Suprapubic skin (tissue), 4 donors: ENCODE measurements at regions not wholly inside any gene's neighbourhood (a gene's known extent, or its start where the extent isn't known, plus 50 kb on each side); places are given as distances from the start of the nearest gene placed in this dataset.

Experiments
- DNase-seq, 2 donors: peaks; one replicate each; pipeline ENCODE4 v3.0.0-alpha.2; 2019; ENCODE audit warnings: low spot score in 2 of 2
- H3K27ac ChIP-seq: fragments of 200-600 bp; sonication (generic); one replicate; pipeline ENCODE4 v1.5.1; 2019
- H3K27me3 ChIP-seq: fragments of 200-600 bp; sonication (generic); one replicate; pipeline ENCODE4 v1.5.1; 2019
- H3K36me3 ChIP-seq: fragments of 200-600 bp; sonication (generic); one replicate; pipeline ENCODE4 v1.5.1; 2019
- H3K4me1 ChIP-seq: fragments of 200-600 bp; sonication (generic); one replicate; pipeline ENCODE4 v1.5.1; 2019
- H3K4me3 ChIP-seq: fragments of 200-600 bp; sonication (generic); one replicate; pipeline ENCODE4 v1.5.1; 2019; ENCODE audit warnings: mild to moderate bottlenecking
- H3K9me3 ChIP-seq: fragments of 200-600 bp; sonication (generic); one replicate; pipeline ENCODE4 v1.5.1; 2019
- EP300 ChIP-seq: sonication (generic); formaldehyde crosslinking; IDR thresholded peaks from one replicate; pipeline ENCODE4 v1.6.1; 2017; ENCODE audit warnings: antibody characterized with exemption
- POLR2A ChIP-seq, 2 donors: fragments of 450-650 bp; IDR thresholded peaks; one replicate each; pipeline ENCODE4 v1.6.1; 2017; ENCODE audit warnings: antibody characterized with exemption in 2 of 2, mild to moderate bottlenecking in 2 of 2, moderate library complexity in 2 of 2
- POLR2AphosphoS5 ChIP-seq, 3 donors: sonication (generic); formaldehyde crosslinking; IDR thresholded peaks; one replicate each; pipeline ENCODE4 v1.6.1; 2017; ENCODE audit warnings: antibody characterized with exemption in 3 of 3
- WGBS: methylation state at CpG from one replicate; pipeline ENCODE4 v1.1.5; 2018; 5-methylcytosine and 5-hydroxymethylcytosine counted together
- TF ChIP-seq, protein P1 (sequence below), 2 donors: fragments of 200-600 bp in 1 of 2; fragments of 450-650 bp in 1 of 2; sonication (generic) in 1 of 2; IDR thresholded peaks; one replicate each; pipeline ENCODE4 v1.5.1; 2016 to 2019; ENCODE audit warnings: antibody characterized with exemption in 2 of 2, mild to moderate bottlenecking in 1 of 2, moderate library complexity in 1 of 2

DNA sequence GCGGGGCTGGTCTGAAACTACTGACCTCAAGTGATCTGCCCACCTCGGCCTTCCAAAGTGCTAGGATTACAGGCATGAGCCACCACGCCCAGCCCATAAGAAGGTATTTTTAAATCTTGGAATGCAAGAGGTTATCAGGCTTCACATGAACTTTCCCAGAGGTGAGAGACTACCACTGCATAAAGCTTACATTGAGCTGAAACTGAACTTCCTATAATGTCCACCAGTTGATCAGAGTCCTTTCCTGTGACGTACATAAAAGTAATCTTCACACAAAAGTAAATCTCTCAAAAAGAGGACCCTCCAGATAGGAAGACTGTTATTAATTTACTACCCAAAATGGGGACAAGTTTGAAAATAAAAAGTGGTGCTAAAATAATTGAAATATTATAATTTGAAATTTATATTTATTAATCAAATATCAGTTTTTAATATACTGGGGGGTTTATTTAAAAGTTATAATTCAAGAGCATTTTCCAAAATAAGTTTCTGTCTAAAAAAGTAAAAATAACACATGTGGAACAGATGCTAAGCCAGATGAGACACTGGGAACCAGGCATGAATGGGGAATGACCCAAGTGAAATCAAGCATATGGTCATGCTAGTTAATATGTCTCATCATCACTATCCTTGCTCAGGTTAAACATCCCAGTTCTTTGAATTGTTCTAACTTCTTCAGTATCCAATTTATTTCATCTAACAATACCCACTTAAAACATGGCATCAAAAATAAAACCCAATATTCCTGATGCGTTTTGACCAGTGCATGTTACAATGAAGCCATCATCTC, 269.9 kb upstream of the UBE2E2 start:
- TF ChIP-seq POLR2A (IDR thresholded peaks at IDR 0.05) (no peak), POLR2AphosphoS5 (IDR thresholded peaks at IDR 0.05) (no peak), EP300 (no peak)
- TF ChIP-seq, protein P1, sequence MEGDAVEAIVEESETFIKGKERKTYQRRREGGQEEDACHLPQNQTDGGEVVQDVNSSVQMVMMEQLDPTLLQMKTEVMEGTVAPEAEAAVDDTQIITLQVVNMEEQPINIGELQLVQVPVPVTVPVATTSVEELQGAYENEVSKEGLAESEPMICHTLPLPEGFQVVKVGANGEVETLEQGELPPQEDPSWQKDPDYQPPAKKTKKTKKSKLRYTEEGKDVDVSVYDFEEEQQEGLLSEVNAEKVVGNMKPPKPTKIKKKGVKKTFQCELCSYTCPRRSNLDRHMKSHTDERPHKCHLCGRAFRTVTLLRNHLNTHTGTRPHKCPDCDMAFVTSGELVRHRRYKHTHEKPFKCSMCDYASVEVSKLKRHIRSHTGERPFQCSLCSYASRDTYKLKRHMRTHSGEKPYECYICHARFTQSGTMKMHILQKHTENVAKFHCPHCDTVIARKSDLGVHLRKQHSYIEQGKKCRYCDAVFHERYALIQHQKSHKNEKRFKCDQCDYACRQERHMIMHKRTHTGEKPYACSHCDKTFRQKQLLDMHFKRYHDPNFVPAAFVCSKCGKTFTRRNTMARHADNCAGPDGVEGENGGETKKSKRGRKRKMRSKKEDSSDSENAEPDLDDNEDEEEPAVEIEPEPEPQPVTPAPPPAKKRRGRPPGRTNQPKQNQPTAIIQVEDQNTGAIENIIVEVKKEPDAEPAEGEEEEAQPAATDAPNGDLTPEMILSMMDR (IDR thresholded peaks at IDR 0.05), result no peak
- H3K27me3 ChIP-seq, result no peaks in the 10 kb centered on the region
- no peak overlapping the region for H3K4me3 ChIP-seq
- H3K27ac ChIP-seq, result no peak overlapping the region
- H3K36me3 ChIP-seq, result no peaks in the 10 kb centered on the region
- no peaks in the 10 kb centered on the region for H3K4me1 ChIP-seq
- H3K9me3 ChIP-seq, result no peaks in the 10 kb centered on the region
- no peak for DNase-seq
- 85% methylated on average over 5 of the region's 5 CpGs for WGBS

DNA sequence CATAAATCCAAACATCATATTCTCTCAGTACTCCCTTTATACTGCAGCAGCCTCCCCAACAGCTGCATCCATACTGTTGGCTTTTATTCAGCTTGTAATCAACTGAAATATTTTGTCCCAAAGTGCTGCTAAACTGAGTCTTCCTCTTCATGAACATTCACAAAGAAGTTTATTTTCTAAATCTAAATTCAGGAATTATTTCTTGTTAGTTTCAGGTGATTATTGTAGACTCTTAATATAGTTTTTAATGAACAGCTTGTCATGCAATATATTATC, 269.3 kb upstream of the UBE2E2 start:
- TF ChIP-seq, protein P1 (IDR thresholded peaks at IDR 0.05), result no peak
- no peaks in the 10 kb centered on the region for H3K36me3 ChIP-seq
- H3K9me3 ChIP-seq, result no peaks in the 10 kb centered on the region
- no peak overlapping the region for H3K27ac ChIP-seq
- H3K4me3 ChIP-seq, result no peak overlapping the region
- H3K27me3 ChIP-seq, result no peaks in the 10 kb centered on the region
- DNase-seq, result no peak
- no peaks in the 10 kb centered on the region for H3K4me1 ChIP-seq

DNA sequence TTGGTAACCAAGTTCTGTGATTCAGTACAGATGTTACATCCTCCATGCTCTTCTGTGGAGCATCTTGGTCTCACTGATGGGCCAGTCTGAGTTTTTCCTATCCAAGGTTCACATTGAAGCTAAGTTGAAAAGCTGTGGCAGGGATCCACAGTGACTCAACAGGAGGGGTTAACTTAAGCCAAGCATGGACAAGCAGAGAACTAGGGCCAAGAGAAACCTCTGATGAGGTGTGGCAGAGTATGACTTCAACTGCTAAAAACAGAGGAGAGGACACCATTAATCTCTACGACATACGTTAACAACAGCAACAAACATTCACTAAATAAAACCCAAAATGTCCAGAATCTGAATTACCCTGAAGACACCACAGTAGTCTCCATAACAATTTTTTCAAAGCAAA, 268.1 kb upstream of the UBE2E2 start:
- Histone ChIP-seq H3K36me3 (no peaks in the 10 kb centered on the region), H3K9me3 (no peaks in the 10 kb centered on the region), H3K27me3 (no peaks in the 10 kb centered on the region), H3K4me3 (no peak overlapping the region), H3K4me1 (no peaks in the 10 kb centered on the region), H3K27ac (no peak overlapping the region)
- no peak for TF ChIP-seq EP300
- TF ChIP-seq POLR2AphosphoS5 (IDR thresholded peaks at IDR 0.05), result no peak
- no peak for TF ChIP-seq POLR2A (IDR thresholded peaks at IDR 0.05)
- TF ChIP-seq, protein P1 (IDR thresholded peaks at IDR 0.05), result no peak
- WGBS, result 83% methylated on average over 2 of the region's 2 CpGs
- DNase-seq, result no peak

DNA sequence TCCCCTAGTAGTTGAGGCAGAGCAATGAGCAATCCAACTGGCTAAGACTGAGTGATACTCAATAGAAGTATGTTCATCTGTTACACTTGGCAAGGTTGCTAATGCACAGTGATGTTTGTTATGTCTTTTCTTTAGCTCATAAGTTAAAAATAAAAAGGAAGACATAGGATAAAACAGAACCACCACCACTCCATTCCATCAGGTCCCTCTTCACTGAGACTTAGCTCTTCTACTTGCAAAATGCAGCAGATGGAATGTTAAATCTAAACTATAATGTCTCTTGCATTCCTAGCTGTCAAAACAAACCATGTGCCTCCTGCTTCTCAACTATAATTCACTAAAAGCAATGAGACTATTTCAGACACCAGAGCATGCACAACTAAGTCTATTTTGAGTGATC, 265.6 kb upstream of the UBE2E2 start:
- Histone ChIP-seq H3K27me3 (no peaks in the 10 kb centered on the region), H3K36me3 (no peaks in the 10 kb centered on the region), H3K9me3 (no peaks in the 10 kb centered on the region), H3K27ac (no peak overlapping the region), H3K4me1 (no peaks in the 10 kb centered on the region), H3K4me3 (no peak overlapping the region)
- DNase-seq, result no peak
- no peak for TF ChIP-seq POLR2AphosphoS5 (IDR thresholded peaks at IDR 0.05)
- TF ChIP-seq, protein P1 (IDR thresholded peaks at IDR 0.05), result no peak
- no peak for TF ChIP-seq EP300
- TF ChIP-seq POLR2A (IDR thresholded peaks at IDR 0.05), result no peak

DNA sequence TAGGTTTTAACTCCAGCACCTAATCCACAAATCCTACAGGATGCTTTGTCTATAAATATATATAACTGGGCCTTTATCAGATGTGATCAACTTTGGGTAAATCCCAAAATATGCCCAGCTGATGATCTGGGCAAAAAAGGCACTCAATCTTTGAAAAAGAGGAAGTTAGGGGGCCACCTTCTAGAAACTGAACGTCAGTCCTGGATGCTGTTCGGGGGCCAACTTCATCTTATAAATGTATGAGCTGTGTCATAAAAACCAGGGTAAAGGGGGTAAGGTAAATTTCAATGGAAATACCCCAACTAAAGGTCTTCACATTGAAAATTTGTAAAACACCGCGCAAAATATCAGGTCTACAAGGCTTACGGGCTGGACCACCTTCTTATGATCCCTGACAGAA, 264.4 kb upstream of the UBE2E2 start:
- Histone ChIP-seq H3K4me3 (no peak overlapping the region), H3K9me3 (no peaks in the 10 kb centered on the region), H3K27me3 (no peaks in the 10 kb centered on the region), H3K4me1 (no peaks in the 10 kb centered on the region), H3K36me3 (no peaks in the 10 kb centered on the region), H3K27ac (no peak overlapping the region)
- TF ChIP-seq POLR2AphosphoS5 (IDR thresholded peaks at IDR 0.05) (no peak), EP300 (no peak), POLR2A (IDR thresholded peaks at IDR 0.05) (no peak)
- TF ChIP-seq, protein P1 (IDR thresholded peaks at IDR 0.05), result no peak
- DNase-seq, result no peak
- 87% methylated on average over 5 of the region's 5 CpGs for WGBS
